Urothelium cell line (cell line): ENCODE measurements at regions not wholly inside any gene's neighbourhood (a gene's known extent, or its start where the extent isn't known, plus 50 kb on each side); places are given as distances from the start of the nearest gene placed in this dataset.
"Not testable (repeated sequence)": the region's sequence is repeated elsewhere in the genome, so short reads cannot be mapped to it uniquely, and the experiment has no call there.

Experiments used
- DNase-seq: peaks from one replicate; pipeline ENCODE4 v3.0.0; 2011; ENCODE audit warnings: low spot score, mixed read lengths
- FAIRE-seq: peaks from 2 replicates; lab custom pipeline; 2011; peaks lifted over from hg19 to GRCh38; lab: Jason Lieb, UNC

DNA sequence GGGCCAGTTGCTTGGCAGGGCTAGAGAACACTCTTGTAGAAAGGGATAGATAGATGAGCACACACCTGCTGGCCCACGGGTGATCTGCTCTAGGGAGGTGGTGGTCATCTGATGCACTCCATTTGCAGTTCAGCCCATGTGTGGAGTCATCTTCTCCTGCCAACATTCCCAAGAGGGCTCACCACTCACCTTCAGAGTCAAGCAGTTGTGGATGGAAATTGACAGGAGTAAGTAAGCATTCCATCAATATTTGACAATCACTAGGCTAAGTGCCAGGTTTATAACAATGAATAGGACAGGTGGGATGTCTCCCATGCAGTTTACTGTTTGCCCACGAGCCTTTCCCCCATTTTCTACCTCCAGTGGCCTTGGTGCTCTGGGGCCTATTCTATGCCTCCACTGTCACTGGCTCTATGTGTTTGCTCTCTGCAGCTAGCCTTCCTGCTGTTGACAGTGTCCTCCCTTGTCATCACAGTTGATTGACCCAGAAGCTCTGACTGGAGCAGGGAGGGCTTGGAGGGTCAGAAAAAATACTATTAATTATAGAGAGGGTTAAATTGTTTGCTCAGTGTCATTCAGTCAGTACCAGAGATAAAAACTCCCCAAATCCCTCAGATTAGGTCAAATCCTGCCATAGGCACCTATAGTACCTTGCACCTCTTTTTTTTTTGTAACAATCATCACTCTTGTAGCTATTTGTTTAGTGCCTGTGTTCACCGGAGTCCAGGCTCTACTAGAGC is 134.6 kb upstream of the PZP start:
- DNase-seq: no peak
- peak; percentile 55 for FAIRE-seq

DNA sequence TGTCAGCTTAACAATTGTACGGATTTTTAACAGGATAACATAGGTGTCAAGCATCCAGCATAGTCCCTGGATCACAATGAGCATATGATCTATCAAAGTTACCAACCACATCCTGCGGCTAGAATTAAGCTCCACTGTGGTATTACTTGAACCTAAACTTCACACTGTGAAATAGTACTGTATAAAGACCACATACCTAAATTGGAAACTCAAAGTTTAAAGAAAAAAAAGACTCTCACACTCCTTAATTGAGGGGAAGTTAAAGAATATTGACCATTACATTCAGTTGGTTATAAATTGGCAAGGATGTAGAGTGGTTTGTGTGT is 133.0 kb upstream of the PZP start:
- FAIRE-seq: no peak
- DNase-seq: no peak

DNA sequence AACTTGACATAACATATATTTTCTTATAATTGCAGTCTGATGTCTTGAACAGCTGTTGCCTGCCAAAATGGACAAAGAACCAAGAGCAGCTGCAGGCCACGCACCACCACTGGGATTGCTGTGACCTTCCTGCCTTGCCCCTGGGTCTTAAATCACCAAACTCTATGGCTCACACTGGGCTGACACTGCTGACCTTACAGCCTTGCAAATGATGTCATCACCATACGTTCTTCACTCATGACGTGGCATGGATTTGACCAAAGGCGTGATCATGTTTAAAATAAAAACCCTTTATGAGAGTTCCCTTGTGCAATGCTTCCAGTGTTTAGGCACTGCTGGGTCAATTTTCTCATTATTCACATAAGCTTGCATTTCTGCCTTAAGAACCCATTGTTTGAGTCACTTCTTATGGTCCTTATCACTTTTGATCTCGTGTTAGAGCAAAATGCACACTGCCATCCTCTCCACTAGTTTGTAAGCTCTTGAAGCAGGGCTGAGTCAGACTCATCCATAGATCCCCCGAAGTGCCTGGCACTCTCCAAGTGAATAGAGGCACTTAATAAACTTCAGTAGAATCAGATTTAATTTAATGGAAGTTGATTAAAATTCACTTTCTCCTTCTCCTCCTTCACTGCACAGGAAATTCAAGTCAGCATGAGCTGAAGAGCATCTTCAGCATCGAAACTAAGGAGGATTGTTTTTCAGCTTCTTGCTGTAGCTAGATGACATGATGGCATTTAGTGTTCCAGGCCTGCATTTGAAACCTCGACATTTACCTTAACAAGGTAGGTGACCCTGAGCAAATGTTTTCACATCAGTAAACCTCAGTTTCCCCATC is 132.4 kb upstream of the PZP start:
- no peak for FAIRE-seq
- no peak for DNase-seq

DNA sequence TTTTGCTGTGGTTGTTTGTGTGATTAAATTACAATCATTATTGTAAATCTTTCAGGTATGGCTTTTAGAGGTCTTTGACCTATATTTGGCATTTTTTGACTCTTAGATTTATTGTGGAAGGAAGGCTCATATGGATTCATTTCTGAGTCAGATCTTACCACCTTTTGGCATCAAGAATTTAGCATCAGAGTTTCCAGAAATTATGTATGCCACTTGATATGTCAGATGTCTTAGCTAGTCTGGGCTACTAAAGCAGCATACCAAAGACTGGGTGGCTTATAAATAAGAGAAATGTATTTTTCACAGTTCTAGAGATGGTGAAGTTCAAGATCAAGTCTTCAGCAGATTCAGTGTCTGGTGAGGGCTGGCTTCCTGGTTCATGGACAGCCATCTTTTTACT is 129.5 kb upstream of the PZP start:
- FAIRE-seq (no peak), DNase-seq (no peak)

DNA sequence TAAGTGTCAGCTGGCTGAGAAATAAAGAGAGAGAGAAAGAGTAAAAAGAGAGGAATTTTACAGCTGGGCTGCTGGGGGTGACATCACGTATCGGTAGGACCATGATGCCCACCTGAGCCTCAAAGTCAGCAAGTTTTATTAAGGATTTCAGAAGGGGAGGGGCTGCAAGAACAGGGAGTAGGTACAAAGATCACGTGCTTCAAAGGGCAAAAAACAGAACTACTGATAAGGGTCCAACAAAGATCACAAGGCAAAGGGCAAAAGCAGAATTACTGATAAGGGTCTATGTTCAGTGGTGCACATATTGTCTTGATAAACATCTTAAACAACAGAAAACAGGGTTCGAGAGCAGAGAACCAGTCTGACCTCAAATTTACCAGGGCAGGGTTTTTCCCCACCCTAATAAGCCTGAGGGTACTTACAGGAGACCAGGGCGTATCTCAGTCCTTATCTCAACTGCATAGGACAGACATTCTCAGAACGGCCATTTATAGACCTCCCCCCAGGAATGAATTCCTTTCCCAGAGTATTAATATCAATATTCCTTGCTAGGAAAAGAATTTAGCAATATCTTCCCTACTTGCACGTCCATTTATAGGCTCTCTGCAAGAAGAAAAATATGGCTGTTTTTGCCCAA is 128.3 kb upstream of the PZP start:
- not testable (repeated sequence) for FAIRE-seq, DNase-seq

DNA sequence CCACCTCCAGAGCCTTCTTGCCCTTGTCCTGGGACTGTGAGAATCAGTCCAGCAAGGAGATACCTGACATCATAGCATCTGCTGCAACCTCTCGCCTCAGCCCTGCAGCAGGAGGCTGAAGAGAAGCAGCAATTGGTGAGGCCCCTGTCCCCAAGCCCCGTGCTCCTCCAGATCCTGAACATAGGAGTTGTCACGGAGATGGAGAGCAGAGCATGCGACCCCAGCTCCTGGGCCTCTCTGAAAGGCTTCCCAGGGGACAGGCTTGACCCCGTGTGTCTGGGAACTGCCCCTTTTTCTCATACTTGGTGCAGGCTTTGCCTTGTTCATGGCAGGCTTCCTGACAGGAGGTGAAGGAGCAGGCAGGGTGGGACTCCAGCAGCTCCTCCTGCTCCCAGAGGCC is 127.7 kb upstream of the PZP start:
- no peak for FAIRE-seq

DNA sequence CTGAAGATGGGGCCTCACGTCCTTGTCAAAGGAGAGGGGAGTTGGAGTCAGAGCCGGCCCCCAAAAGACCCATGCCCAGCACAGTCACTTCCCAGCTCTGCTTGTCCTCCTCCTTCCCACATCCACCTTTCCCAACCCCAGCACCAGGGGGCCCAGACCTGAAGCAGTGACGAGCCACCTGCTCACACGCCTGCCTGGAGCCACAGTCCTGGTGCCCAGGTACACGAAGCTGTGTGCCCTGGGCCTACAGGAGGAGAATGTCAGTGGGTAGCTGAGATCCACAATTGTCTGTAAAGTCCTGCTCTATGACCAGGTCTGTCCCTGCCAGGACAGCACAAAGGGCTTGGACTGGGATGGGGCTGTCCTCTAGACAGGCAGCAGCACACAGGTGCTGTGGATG is 126.8 kb upstream of the PZP start:
- FAIRE-seq: no peak

More for the DNA sequence above, 127.7 kb upstream of the PZP start:
- no peak for DNase-seq

DNA sequence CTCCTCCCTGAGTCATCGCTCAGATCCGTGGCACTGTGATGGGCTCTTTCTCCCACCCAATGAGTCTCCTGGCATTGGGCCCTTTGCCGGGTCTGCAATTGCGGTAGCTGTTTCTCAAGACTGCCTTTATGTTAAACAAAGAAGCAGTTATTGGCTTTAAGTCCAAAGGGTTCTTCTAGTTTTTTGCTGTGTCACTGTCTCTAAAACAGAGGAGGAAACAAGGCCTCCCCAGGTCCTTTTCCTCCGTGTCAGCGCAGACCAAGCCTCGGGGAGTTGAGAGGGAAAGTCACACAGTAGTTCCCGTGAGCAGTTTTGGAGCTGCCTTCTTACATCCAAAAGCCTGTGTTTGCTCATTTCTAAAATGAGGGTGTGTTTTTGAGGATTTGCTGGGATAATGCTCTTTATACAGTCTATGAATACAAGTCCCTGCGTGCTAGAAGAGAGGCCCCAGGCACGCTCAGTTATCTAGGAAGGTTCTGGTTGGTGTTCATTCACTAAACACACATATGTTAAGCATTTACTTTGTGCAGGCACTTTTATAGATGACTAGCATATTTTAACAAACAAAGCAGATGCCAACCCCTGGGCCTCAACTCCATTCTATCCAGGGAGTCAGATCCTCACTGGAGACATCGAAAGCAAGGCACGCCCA is 126.0 kb upstream of the PZP start:
- DNase-seq (no peak), FAIRE-seq (no peak)

More for the DNA sequence above, 126.8 kb upstream of the PZP start:
- no peak for DNase-seq

DNA sequence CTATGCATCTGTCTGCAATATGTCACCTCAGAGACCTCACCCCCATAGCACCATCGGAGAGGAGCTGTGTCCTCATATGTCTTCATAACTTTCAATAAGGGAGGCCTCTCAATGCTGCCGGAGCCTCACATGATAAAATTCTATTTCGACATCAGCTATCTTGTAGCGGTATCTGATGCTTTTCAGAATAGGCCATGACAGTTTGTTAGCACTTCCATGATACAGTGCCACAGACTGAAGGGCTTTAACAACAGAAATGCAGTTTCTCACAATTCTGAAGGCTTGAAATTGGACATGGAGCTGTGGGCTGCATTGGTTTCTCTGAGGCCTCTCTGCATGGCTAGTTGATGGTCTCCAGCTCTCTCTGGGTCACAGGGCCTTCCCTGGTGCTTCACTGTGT is 125.0 kb upstream of the PZP start:
- DNase-seq (no peak), FAIRE-seq (no peak)

DNA sequence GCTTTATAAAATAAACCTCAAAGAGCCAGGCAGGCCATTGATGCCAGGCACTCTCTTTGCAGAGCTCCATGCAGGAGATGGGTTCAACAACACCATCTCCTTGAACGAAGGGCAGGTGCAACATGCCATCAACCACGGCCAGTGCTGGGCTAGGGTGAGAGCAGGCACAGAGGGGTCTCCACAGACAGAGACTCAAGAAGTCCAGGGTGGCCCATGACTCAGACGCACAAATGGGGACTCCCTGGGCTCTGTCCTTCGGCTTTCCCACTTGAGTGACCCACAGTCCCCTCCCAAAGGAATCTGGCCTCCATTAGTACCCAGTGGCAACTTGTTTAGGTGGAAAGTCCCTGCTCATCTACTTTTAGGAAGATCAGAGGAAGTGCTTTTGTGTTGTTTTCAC is 124.4 kb upstream of the PZP start:
- DNase-seq: no peak
- no peak for FAIRE-seq

DNA sequence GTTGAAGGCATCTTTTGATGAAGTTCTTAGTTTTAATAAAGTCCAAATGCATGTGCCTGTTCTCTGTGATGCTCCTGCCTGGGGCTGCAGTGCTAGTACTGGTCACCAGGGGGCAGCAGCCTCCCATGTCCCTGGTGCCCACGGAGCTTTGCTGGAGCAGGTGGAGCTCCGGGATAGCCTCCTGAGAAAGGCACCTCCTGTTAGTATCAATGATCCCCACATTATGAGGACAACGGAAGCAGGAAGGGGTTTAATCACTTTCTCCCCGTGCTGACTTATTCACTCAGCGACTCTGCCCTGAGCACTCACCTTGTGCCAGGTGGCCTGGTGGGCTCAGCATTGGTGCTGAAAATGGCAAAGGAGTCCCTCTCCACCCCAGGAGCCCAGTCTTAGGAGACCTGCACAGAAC is 123.0 kb upstream of the PZP start:
- peak; percentile 78 for DNase-seq
- FAIRE-seq: peak; percentile 88

DNA sequence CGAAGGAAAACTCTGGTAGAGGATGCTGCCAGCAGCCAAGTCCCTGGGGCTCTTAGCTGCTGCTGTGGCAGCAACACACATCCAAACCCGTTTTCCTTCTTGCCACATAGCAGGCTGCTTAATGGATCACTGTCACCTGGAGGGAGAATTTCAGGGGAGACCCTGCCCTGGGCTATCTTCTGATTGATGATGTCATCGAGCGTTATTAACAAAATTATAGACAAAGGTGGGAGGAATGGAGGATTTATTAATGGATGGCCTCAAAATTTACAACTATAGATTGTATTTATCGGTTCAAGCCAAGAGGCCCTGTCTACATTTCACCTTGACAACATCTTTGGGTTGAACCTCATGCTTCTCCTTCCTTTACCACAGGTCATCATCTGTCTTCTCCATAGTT is 120.8 kb upstream of the PZP start:
- no peak for FAIRE-seq

DNA sequence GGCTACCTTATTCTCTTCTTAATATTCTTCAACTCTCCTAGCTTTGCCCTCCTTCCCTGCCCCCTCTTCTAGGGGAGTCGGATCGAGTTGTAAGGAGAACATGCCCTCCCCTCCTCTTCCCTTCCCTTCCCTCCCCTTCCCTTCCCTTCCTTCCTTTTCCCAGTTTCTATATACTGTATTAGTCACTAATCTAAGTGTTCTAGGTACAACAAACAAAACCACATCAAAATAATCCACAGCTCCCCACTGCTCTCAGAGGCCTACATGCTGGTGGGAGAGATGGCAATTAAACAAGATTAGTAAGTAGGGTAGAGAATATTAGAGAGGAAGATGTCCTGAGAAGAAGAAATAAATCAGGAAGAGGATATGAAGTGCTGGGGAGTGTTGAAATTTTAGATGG is 119.9 kb upstream of the PZP start:
- FAIRE-seq (no peak), DNase-seq (no peak)

More for the DNA sequence above, 120.8 kb upstream of the PZP start:
- DNase-seq: no peak

DNA sequence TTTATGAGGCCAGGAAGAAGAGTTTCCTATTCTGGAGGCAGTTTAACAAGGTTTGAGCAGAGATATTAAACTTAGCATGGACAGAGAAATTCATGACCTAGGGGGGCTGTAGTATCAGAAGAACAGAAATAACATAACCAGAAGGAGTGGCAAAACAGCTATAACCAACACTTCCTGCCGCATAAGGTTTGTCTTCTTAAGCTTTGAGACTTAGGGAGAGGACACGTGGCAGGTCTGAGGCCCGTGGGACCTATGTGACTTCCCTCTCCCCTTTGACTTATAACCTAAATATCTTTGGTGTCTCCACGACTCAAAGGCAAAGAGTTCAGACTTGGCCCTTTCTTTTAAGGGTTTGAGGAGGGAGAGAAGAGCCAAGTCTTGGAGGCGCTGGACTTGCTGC is 119.1 kb upstream of the PZP start:
- FAIRE-seq: no peak
- DNase-seq: no peak

DNA sequence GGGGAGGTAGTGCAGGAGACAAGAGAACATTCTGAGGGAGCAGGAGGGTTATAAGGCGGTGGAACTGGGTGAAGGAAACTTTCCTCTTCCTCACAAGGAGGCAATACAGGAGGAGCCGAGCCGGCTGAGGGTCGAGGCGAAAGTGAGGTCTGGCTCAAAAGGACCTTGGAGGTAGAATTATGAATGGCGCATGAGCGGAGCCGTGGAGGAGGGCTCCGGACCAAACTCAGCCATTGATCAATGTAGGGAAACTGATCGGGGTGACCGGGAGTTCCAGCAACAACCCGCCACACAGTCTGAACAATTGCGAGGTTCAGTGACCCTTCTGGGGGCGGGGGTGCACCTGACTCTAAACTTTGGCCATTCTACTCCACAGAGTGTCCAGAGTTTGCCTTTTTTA is 118.7 kb upstream of the PZP start:
- not testable (repeated sequence) for DNase-seq, FAIRE-seq

DNA sequence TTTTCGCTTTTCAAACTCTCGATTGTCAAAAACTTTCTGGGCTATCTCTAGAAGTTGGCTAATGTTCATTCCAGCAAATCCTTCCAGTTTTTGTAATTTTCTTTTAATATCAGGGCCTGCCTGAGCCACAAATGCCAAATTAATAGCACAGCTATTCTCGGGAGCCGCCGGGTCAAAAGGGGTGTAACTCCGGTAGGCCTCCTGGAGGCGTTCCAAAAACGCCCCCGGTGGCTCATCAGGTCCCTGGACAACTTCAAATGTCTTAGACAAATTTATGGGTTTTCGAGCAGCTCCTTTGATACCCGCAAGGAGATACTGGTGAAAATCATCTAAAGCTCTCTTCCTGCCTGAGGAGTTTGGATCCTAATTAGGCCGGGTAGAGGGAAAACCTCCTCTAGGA is 117.9 kb upstream of the PZP start:
- no peak for FAIRE-seq
- no peak for DNase-seq

DNA sequence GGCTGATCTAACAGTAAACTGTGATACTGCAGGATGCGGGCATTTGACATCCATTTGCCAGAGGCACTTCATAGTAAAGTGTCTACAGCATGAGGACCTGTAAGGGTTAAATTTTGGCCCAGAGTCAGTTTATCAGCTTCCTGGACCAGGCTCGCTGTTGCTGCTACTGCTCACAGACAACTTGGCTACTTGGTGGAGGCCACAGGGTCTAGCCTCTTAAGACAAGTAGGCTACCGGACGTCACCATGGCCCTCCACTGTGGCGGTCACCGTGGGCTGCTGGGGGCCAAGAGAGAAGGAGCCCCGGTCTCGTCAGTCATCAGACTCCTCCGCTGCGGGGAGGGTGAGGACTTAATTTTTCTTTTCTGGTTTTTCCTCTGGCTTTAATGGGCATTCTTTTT is 117.3 kb upstream of the PZP start:
- DNase-seq: no peak
- FAIRE-seq: no peak

DNA sequence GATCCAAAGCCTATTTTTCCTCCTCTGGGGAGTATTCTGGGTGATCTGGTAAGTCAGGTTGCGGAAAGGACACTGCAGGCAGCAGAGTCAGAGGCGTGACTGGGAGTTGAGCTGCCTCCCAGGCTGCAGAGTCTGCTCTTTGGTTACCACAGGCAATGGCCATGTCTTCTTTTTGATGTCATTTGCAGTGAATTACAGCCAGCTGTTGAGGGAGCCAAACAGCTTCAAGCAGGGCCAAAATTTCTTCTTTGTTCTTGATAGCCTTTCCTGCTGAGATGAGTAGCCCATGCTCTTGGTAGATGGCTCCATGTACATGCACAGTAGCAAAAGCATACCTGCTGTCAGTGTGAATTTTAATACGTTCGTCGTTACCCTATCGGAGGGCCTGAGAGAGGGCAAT is 116.6 kb upstream of the PZP start:
- no peak for DNase-seq
- peak; percentile 23 for FAIRE-seq

DNA sequence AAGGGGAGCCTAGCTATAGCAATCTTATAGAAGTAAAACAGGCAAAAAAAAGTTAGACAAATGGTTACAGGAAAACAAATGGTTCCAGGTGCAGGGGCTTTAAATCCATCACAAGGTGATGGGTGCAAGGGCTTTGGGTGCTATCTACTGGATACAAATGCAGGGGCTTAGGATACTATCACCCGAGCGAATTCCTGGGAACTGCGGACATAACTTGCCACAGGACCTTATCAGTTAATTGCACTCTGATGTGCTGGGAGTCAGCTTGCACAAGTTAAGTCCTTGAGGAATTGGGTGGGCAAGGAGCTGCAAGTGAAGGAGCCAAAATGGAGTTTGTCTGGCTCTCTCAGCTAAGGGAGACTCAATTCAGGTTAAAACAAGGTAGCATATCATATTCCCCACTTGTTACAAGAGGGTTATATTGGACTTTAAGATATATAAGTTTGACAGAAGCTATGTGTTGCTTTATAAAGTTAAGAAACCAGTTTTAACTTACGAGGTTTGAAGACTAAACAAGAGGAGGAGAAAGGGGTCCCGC is 115.0 kb upstream of the PZP start:
- FAIRE-seq: no peak
- DNase-seq: no peak

DNA sequence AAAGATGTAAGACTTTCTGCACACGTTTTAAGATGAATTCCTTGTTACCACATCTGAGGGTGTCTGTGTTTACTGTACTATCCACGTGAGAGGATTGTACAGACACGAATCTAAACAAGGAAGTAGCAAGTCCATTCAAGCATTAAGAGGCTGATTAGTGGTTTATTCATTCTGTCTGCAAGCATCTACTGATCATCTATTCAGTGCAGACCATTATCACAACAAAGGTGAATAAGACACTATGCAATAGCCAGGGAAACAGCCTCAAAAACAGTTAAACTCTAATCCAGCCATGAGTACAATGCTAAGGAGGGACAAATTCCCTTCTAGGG is 111.6 kb upstream of the PZP start:
- FAIRE-seq (no peak), DNase-seq (no peak)
